Effector memory CD8-positive, alpha-beta T cell (primary cell): ENCODE measurements at regions not wholly inside any gene's neighbourhood (a gene's known extent, or its start where the extent isn't known, plus 50 kb on each side); places are given as distances from the start of the nearest gene placed in this dataset.

Experiments
- ATAC-seq: fragments of 150-1000 bp; cut with Tn5 transposase; replicated peaks from 2 replicates; pipeline ENCODE4 v1.10.0; 2021; ENCODE audit warnings: mild to moderate bottlenecking, moderate library complexity
- DNase-seq, 3 experiments: peaks; one replicate each; pipeline ENCODE4 v3.0.0; 2021
- H3K27ac Mint-ChIP-seq, 2 donors: one replicate each; pipeline ENCODE4 v1.8.0; 2022; ENCODE audit warnings: mild to moderate bottlenecking in 2 of 2, mixed read lengths in 2 of 2, moderate library complexity in 2 of 2
- H3K27me3 Mint-ChIP-seq, 2 donors: one replicate each; pipeline ENCODE4 v1.8.0; 2022; ENCODE audit warnings: mixed read lengths in 2 of 2
- H3K36me3 Mint-ChIP-seq: one replicate; pipeline ENCODE4 v1.8.0; 2022; ENCODE audit warnings: mild to moderate bottlenecking, moderate library complexity, mixed read lengths; ENCODE audit not compliant: insufficient read depth
- H3K4me1 Mint-ChIP-seq, 2 donors: one replicate each; pipeline ENCODE4 v1.8.0; 2022; ENCODE audit warnings: low read depth in 2 of 2, mixed read lengths in 2 of 2
- H3K4me3 Mint-ChIP-seq, 2 donors: one replicate each; pipeline ENCODE4 v1.8.0; 2022; ENCODE audit warnings: mild to moderate bottlenecking in 2 of 2, mixed read lengths in 2 of 2, moderate library complexity in 2 of 2
- H3K9me3 Mint-ChIP-seq, 2 donors: one replicate each; pipeline ENCODE4 v1.8.0; 2022; ENCODE audit warnings: mixed read lengths in 2 of 2

DNA sequence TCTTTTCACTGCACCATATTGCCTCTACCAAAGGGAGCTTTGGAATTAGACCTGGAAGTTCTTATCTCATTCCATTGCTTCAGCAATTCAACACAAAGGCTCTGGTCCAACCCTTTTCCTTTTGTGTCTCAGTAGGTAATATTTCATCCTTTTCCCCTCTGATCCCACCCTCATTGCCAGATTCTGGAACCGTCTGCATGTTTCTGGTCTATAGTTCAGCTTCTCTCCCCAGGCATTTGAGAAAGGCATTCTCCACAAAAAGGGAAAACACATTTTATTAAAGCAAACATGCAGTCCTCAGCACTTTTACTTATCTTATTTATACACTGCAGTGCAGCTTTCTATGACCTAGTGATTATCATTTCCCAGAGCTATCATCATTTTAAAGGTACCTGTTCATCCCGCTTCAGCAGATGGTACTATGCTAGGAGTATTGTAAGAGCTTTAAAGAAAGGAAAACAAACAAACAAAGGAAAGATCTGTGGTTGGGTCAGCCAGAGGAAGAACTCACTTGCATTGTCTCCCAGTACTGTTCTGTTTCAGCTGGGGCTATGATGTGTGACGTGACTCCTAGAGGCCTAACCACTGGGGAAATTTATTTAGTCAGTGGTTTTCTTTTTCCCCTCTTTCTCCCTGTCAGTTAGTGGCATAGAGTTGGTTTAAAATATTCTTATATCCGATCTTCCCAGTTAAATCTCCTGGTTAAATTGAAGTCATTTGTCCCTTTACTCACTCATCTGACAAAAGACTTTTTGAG, 269.2 kb downstream of the TMEM38B start:
- ATAC-seq (no peak), DNase-seq (no peak)
- Mint-ChIP-seq H3K27ac (no peak overlapping the region), H3K9me3 (peaks cover 0 to 1% of the 10 kb centered on the region in 2 donors), H3K36me3 (no peaks in the 10 kb centered on the region), H3K4me3 (no peak overlapping the region), H3K4me1 (no peaks in the 10 kb centered on the region), H3K27me3 (no peaks in the 10 kb centered on the region)

DNA sequence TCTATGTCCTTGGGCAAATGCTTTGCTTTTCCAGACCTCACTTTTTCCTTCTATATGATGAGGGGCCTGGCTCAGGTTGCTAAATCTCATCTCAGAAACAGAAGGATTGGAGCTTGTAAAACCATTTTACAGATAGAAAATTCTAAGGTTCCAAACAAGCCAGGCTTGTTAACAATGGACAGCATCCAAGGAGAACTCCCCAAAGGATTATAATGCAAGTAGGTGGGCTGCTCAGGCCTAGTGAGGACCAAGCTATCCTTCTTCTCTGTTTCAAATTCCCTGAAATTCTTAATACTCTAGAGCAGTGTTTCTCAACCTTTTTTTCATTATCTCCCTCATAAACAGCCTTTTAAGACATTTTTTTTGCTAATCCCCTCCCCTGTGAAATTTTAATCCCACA, 269.8 kb downstream of the TMEM38B start:
- Mint-ChIP-seq H3K4me3 (no peak overlapping the region), H3K36me3 (no peaks in the 10 kb centered on the region), H3K9me3 (peaks cover 0 to 1% of the 10 kb centered on the region in 2 donors), H3K27ac (no peak overlapping the region), H3K27me3 (no peaks in the 10 kb centered on the region), H3K4me1 (no peaks in the 10 kb centered on the region)
- no peak for ATAC-seq
- no peak for DNase-seq

DNA sequence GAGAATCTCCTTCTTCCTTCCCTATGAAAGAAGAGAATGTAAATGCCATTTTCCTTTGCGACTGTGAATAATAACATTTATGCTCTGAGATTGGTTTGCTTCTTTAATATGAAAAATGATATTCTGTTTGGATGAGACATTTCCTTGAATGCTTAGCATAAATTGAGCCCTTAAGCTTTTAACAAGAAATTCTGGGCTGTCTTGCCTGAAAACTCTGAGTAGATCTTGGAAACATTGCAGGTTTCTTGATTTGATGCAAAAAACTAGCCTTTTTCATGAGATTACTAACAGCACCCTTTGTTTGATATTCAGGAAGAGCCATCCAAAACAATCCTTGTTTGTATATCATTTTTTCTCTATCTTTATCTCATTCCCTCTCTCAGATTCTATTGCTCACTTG, 272.5 kb downstream of the TMEM38B start:
- Mint-ChIP-seq H3K36me3 (no peaks in the 10 kb centered on the region), H3K4me3 (no peak overlapping the region), H3K27ac (no peak overlapping the region), H3K4me1 (no peaks in the 10 kb centered on the region), H3K9me3 (peaks cover 0 to 1% of the 10 kb centered on the region in 2 donors), H3K27me3 (no peaks in the 10 kb centered on the region)
- DNase-seq (no peak), ATAC-seq (no peak)

DNA sequence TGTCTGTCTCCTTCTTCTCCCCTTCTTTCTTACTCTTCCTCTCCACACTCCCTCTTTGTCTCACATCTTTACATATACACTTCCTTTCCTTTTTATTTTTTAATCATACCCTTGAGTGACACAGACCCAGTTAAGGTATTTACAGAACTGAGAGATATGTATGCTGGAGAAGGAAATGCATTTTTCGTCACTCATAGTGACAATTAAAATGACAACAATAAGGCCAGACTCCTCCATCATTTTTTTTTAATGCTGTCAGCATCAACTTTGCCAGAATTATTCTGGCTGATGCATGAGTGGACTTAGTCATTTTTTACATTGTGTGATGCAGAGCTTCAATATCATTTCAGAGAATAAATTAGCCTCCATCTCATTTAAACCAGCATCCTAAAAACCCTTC, 272.9 kb downstream of the TMEM38B start:
- DNase-seq: no peak
- H3K4me1 Mint-ChIP-seq: no peaks in the 10 kb centered on the region
- no peak overlapping the region for H3K4me3 Mint-ChIP-seq
- no peaks in the 10 kb centered on the region for H3K27me3 Mint-ChIP-seq
- H3K27ac Mint-ChIP-seq: no peak overlapping the region
- H3K36me3 Mint-ChIP-seq: no peaks in the 10 kb centered on the region
- ATAC-seq: no peak
- peaks cover 0 to 1% of the 10 kb centered on the region in 2 donors for H3K9me3 Mint-ChIP-seq

DNA sequence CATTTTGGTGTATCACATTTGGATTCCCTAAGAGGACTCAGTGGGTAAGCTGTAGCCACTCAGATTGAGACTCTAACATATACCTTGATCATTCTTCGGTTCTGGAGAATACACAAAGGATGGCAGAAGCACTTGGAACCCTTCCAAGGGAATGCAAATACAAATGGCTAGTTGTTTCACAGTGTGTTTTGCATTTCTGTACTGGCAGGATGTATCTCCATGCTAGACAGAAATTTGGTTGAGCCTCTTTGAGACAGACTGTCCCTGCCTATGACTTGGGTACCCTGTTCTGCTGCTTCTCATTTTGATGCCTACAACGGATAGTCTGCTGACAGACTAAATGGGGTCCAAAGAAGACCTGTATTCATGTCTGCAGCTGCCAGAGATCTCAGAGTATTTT, 273.5 kb downstream of the TMEM38B start:
- DNase-seq (no peak), ATAC-seq (no peak)
- Mint-ChIP-seq H3K4me1 (no peaks in the 10 kb centered on the region), H3K4me3 (no peak overlapping the region), H3K36me3 (no peaks in the 10 kb centered on the region), H3K9me3 (peaks cover 0 to 1% of the 10 kb centered on the region in 2 donors), H3K27me3 (no peaks in the 10 kb centered on the region), H3K27ac (no peak overlapping the region)

DNA sequence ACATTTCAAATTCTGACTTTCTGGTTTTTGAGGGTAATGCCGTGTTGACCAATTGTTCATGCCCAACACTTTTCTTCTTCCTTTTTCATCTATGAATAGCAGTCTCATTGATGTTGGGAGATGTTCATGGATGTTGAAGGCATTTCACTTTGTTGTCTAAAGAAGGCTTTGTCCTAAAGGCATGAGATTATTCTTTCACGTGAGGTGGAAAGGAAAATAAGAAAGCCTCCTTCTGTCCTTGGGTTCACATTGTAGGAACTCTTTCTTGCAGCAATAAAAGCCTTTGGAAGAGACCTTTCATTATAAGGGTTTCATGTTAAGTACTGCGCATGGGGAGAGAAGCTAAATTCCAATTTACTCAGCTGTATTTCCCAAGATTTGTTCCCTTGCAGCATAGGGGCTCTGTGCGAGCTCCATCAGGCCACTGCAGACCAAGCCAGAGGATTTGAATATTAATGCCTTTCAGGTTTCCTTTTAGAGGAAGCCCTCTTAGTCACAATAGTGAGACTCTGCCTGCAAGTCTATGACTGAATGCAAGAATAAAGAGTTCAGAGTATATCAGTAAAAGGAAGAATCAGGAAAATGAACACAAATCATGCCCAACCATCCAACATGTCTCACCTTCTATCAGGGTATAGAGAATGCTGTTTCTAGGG, 274.6 kb downstream of the TMEM38B start:
- no peaks in the 10 kb centered on the region for H3K4me1 Mint-ChIP-seq
- H3K4me3 Mint-ChIP-seq: no peak overlapping the region
- no peaks in the 10 kb centered on the region for H3K36me3 Mint-ChIP-seq
- no peaks in the 10 kb centered on the region for H3K27me3 Mint-ChIP-seq
- no peak overlapping the region for H3K27ac Mint-ChIP-seq
- ATAC-seq (no peak), DNase-seq (no peak)
- peaks cover 0 to 1% of the 10 kb centered on the region in 2 donors for H3K9me3 Mint-ChIP-seq

DNA sequence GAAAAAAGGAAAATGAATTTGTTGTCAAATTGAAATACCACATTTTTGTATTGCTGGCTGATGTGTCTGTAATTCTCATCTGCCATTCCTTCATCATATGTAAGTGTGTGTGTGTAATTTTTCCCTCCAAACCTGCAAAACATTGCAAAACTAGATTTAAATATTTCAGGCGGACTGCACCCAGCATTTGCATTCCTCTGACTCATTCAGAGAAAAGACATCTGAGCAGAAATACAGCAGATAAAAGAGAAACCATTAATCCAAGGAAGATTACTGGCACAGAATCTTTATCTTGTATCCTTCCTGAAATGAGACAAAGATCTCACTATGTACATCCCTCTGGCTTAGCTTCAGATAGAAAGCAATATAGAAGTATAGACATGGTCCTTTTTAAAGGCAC, 275.3 kb downstream of the TMEM38B start:
- no peak overlapping the region for H3K4me3 Mint-ChIP-seq
- no peak for DNase-seq
- H3K4me1 Mint-ChIP-seq: no peaks in the 10 kb centered on the region
- no peaks in the 10 kb centered on the region for H3K27me3 Mint-ChIP-seq
- ATAC-seq: no peak
- no peak overlapping the region for H3K27ac Mint-ChIP-seq
- H3K9me3 Mint-ChIP-seq: peaks cover 0 to 1% of the 10 kb centered on the region in 2 donors
- H3K36me3 Mint-ChIP-seq: no peaks in the 10 kb centered on the region

DNA sequence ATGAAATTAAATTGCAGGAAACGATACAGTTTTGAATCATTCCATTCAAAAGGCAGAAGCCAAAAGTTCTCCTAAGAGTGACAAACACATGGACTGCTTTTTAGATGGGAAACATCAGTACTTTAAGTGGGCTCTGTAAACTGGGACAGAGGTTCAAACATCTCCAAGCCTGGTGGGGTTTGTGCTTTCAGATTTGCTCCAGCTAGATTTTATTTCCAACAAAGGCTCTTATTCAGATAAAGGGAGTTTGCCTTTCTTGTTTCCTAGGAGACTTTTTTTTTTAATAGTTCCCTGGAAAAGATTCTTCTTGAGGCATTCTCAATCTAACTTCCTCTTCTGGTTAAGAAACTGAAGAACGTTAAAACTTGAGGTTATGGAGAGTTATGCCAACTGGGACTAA, 277.6 kb downstream of the TMEM38B start:
- H3K27ac Mint-ChIP-seq: no peak overlapping the region
- ATAC-seq: no peak
- no peaks in the 10 kb centered on the region for H3K27me3 Mint-ChIP-seq
- no peak overlapping the region for H3K4me3 Mint-ChIP-seq
- no peaks in the 10 kb centered on the region for H3K4me1 Mint-ChIP-seq
- peaks cover 4 to 6% of the 10 kb centered on the region in 2 donors for H3K9me3 Mint-ChIP-seq
- no peak for DNase-seq
- no peaks in the 10 kb centered on the region for H3K36me3 Mint-ChIP-seq

DNA sequence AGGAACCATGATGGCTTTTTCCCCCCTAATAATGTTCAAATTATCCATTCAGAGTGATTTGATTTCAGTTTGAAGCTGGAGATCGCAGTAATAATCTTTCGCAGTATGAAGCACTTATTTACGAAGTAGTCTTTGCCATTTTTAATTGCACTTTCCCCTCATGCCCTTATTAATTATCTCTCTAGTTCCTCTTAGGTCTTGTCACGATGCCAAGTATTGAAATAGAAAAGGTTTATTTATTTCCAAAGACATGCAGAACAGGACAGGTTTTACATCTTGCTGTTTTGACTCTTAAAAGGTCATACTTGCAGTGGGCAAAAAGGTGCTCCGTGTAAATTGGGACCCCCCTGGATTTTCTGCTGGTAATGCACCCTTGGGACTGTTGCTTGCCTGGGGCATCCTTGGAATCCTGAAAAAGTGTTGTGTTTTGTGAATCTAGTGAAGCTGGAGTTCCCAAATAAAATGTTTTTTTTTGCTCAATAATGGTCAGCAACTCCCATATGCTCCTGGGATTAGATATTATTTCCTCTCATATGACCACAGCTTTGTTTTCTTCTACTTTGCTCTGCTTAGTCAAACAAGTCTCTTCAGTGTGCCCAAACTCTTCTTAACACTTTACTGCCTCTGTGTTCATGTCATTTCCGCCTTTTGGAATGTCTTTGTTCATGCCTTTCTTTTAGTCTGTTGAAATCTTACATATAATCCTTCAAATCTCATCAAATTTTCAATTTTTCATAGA, 278.3 kb downstream of the TMEM38B start:
- Mint-ChIP-seq H3K36me3 (no peaks in the 10 kb centered on the region), H3K9me3 (peaks cover 4 to 6% of the 10 kb centered on the region in 2 donors), H3K27me3 (no peaks in the 10 kb centered on the region), H3K27ac (no peak overlapping the region), H3K4me1 (no peaks in the 10 kb centered on the region), H3K4me3 (no peak overlapping the region)
- DNase-seq (no peak), ATAC-seq (no peak)

DNA sequence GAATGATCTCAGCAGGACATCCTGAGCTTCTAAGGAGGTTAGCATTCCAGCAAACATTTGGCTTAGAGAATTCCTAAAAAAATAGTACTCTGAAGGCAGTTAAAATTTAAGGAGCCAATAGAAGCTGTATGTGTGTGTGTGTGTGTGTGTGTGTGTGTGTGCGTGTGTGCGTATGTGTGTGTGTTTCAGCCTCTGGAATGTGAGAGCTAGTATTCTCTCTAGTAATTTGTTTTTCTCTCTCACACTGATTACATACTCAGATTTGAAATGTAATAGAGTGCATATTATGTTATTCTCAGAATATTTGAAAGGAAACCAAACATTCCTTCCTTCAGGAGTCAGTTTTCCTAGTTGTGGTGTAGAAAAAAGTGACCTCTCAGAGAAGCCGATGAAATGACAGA, 279.6 kb downstream of the TMEM38B start:
- peaks cover 4 to 6% of the 10 kb centered on the region in 2 donors for H3K9me3 Mint-ChIP-seq
- DNase-seq (no peak), ATAC-seq (no peak)
- H3K27ac Mint-ChIP-seq: no peak overlapping the region
- H3K36me3 Mint-ChIP-seq: no peaks in the 10 kb centered on the region
- H3K27me3 Mint-ChIP-seq: no peaks in the 10 kb centered on the region
- H3K4me1 Mint-ChIP-seq: no peaks in the 10 kb centered on the region
- no peak overlapping the region for H3K4me3 Mint-ChIP-seq

DNA sequence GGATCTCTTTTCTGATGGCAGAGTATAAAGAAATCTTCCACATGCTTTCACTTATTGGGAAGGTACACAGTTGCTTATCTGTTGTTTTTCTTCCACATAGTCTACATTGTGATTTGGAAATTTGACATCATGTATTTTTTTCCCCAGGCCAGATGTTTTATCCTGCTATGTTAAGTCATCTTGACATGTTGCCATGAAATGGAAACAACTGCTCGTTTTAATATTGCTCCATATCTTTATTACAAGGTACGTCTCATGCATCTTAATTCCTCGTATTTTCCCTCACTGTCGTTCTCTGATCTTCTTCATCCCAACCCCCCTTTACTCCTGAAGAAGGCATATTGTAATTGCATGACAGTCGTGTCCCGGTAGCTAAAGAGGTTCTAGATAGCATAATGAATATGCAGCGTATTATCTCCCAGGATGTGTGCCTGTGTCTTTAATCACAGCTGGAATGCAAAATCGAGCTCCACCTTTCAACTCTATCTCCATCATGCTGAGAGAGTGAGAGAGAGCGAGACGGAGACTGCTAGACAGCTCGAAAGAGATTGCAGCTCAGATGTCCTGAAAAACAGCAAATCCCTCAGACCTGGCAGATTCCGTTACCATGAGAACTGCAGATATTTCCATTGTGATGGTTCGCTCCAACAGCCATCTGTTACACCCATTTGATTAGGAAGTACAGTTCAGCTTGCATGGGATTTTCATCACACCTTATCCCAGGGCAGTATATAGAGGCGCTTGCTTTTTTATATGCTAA, 281.7 kb downstream of the TMEM38B start:
- Mint-ChIP-seq H3K27ac (no peak overlapping the region), H3K36me3 (no peaks in the 10 kb centered on the region), H3K27me3 (no peaks in the 10 kb centered on the region), H3K4me3 (no peak overlapping the region), H3K9me3 (peaks cover 4 to 6% of the 10 kb centered on the region in 2 donors), H3K4me1 (no peaks in the 10 kb centered on the region)
- DNase-seq: no peak
- ATAC-seq: no peak

DNA sequence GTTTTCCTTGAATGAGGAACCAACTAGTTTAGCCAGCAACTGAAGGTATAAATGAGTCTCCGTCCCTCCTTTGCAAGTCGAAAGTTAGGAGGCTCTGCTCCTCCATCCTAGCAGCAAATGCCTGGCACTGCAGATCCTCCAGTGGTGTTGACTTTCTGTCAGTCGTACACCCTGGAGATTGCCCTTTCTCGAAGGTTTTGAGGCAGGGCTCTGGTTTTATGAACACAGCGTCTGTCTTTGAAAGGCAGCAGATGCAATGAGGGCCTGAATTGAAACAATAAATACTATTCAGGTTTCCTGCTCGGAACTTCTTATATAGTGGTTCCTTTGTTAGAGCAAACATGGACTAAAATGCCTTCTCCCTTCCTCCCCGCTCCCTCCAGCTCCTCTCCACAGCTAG, 284.0 kb downstream of the TMEM38B start:
- Mint-ChIP-seq H3K4me1 (no peaks in the 10 kb centered on the region), H3K9me3 (peaks cover 4 to 6% of the 10 kb centered on the region in 2 donors), H3K27ac (no peak overlapping the region), H3K36me3 (no peaks in the 10 kb centered on the region), H3K4me3 (no peak overlapping the region), H3K27me3 (no peaks in the 10 kb centered on the region)
- ATAC-seq (no peak), DNase-seq (no peak)

DNA sequence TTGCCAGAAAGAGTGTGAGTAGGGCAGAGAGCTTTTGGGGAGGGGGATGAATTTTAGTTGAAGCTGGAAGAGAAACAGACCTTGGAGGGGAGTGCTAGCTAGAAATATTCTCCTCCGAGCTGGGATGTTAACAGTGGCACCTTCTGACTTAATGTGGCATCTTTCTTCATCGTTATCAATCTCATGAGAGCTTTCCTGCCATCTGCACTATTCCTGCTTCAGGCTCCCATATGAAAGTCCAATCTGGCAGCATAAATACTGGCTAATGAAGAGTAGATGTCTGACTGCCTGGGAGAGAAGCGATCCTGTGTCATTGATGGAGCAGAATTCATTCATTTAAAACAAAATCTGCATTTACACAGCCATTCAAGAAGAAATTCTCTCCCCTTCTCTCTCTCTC, 284.5 kb downstream of the TMEM38B start:
- Mint-ChIP-seq H3K27ac (no peak overlapping the region), H3K9me3 (peaks cover 5 to 6% of the 10 kb centered on the region in 2 donors), H3K27me3 (no peaks in the 10 kb centered on the region), H3K4me3 (no peak overlapping the region), H3K4me1 (no peaks in the 10 kb centered on the region), H3K36me3 (no peaks in the 10 kb centered on the region)
- ATAC-seq: no peak
- no peak for DNase-seq
